GM21367 (cell line): ENCODE measurements at regions not wholly inside any gene's neighbourhood (a gene's known extent, or its start where the extent isn't known, plus 50 kb on each side); places are given as distances from the start of the nearest gene placed in this dataset.

Experiments used
- ATAC-seq: cut with Tn5 transposase; IDR thresholded peaks from one replicate; pipeline ENCODE4 v1.9.1; 2021; ENCODE audit not compliant: unreplicated experiment

DNA sequence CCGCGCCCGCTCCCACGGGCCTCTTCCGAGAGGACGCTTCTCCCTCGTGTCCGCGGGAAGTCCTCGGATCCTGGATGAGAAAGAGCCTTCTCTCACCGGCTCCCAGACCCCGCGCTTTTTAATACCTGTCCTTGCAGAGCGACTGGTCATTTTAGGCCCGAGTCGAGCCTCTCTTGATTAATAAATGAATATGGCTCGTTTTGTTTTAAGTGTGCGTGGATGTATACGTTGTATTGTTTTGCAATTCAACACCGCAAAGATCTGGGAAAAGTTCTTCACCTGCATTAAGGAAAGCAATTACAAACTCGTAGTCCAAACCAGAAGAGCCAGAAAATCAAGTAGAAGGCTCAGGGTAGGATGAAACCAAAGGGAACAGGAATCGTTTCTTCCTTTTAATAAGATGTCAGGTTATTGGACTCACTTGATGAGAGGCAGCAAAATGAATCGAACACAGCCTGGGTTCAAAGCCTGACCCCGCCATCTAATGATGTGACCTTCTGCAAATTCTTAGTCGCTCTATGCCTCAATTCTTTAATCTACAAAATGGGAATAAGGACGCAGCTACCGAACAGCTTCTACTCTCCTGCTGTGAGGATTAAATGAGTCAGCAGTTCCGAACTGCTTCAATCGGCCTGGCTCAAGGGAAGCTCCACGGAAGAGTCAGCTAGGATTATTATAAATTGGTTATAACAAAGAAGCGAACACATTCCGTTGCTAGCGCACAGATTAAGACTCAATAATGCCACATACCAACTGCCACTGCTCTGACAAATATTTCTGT, 277.8 kb upstream of the NEBL start:
- ATAC-seq: no peak

DNA sequence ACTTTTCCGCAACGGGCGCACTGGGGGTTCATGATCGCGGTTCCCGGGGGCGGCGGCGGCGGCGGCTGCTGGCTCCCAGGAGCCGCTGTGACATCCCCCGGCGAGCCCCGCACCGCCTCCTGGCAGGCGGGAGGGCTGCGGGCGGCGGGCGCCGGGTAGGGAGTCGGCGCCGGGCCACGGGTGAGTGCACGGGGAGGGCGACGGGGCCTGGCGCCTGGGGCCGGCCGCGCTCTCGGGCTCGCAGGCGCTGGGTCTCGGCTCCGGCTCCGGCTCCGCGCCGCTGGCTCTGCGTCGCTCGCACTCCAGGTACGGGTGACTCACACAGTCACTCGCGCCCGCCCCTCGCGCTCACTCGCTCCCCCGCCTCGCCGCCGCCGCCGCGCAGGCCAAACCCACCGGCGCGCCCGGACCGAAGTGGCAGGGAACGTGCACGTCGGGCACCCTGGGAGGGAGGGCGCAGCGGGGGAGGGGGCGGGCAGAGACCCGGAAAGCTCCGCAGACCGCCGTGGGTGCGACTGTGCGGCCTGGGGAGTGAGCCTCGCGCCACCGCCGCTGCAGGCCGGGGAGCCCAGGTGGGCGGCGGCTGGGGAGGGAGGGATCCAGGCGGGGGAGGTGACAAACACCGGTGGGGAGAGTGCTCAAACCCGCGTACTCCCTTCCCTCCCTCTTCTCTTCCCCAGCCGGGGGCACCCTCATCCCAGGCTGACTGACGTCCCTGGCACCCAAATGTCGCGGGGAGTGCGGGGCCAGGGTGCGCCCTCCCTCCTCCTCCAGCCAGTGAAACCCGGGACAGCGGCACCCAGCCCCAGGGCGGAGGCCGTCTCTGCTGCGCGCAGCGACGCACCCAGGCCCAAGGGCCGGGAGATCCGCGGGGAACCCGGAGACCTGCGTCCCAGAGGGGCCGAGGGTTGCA, 276.9 kb upstream of the NEBL start:
- peak; percentile 53 for ATAC-seq

DNA sequence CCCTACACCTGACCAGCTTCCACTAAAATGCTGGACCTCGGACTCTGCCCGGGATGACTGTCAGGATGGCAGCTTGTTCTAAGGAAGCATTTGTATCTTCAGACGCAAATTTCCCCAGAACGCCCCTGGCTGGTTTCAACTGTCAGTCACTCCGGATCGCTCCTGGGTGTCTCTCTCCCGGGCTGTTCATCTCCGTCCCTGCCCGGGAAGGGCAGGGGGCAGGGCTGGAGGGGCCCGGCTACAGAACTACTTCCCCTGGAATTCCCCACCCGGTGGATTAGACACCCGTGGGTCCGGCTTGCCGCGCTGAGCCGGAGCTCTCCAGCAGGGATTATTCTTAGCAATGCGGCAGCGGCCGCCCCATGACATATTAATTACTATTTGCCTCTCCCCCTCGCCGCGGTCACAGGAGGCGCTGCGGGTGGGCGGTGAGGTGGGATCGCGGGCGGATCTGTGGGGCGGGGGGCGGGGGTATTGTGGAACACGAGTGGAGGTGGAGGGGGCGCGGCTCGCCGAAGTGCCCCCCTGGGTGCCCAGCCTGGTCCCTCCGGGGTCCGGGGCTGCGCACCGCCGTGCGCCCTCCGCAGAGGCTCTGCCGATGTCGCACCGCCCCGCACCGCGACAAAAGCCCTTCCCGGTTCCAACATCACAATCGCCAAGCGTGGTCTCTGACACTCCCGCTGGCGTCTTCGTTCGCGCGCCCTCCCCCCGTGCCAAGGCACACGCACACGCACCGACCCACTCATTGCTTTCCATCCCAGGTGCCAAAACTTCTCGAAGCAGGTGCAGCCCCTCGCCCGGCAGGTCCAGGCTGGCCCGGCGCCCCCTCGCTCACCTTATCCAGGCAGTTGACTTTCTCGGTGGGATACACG, 276.1 kb upstream of the NEBL start:
- no peak for ATAC-seq

DNA sequence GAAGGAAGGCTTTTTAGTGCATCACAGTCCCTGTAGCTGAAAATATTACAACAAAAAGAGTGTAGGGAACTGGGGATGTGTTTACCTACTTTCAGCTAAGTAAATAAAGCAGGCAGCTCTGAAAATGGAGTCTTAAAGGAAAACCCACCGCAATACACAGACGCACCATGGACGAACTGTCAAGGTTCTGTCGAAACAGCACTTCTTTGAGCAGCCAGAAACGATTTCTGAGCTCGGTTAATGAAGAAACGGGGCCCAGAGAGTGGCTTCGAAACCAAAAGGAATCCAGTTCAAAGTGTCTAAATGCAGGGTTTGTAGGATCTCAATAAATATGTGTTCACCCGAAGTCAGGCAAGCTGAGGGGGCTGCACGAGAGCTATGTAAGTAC, 275.4 kb upstream of the NEBL start:
- ATAC-seq: no peak

DNA sequence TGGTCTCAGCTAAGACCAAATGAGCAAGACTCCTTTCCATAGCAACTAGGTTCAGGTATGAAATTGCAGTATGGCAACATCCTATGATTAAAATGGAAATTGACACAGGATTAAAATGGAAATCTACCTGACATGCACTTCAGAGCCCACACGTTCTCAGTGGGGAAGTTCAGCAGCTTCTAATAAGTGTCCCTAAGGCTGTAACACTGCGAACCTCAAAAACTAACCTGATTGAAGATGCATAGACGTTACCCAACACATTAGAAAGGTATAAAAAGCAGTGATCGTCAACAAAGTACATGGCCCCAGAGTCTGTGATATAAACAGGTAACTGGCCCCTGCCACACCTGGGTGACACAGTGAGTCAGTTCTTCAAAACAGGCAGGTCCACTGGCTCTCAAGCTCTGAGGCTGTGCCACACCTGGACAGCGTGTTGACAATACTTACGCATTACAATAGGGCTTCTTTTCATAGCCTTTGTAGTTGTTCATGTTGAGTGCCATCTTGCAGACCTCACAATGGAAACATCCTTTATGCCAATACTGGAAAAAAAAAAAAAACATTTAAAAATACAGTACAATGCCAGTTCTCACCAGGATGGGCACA, 274.9 kb upstream of the NEBL start:
- no peak for ATAC-seq

DNA sequence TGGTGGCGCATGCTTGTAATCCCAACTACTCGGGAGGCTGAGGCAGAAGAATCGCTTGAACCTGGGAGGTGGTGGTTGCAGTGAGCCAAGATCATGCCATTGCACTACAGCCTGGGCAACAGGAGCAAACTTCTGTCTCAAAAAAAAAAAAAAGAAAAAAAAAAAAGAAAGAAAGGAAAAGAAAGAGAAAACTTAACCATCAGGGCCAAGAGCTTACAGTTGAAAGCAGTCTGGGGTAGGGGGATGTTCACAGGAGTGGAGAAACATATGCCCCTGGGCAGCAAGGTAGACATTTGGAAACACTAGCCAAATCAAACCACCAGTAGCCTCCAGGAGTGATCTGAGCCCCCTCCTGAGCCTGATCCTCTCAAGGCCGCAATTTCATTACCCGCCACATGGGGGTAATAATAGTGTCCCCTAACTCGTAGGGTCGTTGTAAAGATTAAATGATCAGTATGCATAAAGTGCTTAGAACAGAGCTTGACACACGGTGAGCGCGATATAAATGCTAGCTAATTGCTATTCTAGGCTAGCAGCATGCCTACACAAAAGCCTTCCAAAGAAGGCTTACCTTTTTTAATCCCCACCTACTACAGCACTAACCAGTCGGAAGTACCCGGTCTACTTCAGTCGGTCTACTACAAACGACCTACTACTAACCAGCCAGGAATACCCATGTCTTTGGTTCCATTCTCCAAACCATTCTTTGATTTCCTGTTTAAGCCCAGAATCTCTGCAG, 274.3 kb upstream of the NEBL start:
- no peak for ATAC-seq

DNA sequence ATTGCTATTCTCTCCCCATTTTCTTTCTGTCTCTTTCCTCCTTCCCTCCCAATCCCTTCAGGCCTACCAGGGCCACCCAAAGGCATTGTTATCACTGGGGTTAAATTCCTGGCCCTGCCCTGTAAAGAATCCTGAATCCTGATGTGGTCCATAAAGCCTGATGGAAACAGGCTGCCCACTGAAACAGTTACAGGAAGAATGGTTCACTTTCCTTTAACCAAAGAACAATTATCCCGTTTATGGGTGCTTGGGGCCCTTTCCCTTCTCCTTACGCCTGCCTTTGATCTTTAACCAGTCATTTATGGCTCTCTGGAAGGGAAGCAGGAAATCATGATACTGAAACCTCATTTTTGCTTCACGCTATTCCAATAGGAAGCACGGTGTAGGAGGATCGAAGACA, 273.1 kb upstream of the NEBL start:
- ATAC-seq: no peak

DNA sequence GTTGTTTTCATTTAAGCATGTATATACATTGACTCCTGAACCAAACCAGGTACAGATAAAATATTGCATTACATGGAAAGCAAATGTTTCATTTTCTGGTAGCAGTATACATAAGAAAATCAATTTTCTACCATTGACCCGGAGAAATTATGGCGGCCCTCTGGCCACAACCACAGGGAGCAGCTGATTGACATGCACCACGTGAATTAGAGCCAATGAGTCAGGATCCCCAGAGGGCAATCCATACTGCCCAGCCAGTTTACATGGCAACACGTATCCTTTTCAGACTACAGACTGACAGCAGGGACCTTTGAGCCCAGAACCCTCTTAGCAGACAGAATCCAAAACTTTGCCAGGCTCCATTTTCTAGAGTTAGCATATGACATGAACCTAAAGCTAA, 272.2 kb upstream of the NEBL start:
- ATAC-seq: no peak

DNA sequence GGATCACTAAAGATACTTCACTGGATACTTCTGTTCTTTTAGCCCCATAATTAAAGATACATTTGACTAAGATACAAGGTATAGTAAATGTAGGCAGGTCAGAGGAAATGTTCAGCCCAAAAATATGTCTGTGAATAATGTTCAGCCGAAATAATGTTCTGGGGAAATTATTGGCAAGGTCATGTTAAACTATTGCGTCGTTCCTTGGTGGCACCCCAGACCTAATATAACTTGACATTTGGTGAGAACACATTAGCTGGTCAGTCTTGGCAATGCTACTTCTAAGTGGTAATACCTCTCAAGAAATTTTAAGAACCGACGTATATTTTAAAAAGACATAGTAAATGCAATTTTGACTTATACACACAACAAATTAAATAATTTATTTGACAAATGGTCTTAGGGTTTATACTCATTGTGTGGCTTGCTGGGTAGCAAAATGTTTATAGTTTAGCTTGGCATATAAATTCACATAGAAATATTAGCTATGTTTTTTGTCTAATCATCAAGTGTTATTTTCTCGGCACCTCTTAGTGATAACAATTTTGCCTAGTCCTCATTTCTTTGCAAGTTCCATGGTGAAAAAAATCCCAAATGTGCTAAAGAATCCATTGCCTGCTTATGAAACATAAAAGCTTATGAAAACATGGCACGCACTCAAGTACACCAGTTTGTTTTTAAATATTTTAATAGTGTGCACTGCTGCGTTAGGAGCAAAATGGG, 270.3 kb upstream of the NEBL start:
- ATAC-seq: no peak

DNA sequence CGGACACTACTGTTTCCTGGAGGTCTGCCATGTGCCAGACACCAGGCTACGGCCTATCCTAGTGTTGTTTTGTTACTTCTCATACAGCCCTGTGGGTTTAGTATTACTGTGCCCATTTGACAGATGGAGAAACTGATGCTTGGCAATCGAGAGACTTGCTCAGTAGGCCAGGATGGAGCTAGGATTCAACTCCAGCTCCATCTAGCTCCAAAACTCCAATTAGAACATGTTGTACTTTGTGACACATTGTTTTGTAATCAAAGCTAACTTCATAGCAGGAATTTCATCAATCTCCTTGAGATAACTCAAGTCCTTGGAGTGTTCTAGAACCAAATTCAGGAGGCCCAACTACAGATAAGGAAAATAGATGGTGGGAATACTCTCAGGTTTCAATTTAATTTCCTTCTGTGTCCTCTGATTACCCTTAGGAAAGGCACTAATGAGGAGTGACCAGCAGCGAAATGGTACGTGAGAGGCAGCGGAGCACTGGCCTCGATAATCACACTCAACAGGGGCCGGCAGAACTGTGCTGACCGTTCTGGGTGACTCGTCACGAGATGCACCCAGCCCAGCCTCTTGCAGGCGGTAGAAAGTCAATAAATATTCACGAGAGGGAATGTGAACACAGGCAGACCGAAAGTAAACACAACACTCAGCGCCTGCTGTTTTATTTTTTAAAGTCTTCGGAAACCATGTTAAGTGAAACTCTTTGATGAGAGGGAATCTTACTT, 269.6 kb upstream of the NEBL start:
- ATAC-seq: no peak

DNA sequence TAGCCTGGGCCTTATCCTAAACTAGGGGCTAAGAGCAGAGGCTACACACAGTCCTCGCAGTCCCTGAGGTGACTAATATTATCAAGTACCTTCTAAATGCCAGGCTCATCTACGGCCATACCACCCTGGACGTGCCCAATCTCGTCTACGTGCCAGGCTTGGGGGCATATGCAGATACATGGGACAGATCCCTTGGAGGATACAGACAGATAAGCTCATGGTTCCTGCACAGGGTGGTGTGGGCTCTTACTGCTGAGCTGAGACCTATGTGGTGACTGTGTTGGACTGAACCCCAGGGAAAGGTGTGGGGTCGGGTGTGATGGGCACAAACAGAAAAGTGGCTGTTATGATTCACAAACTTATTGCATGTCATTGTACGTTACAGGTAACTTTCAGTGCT, 268.4 kb upstream of the NEBL start:
- no peak for ATAC-seq

DNA sequence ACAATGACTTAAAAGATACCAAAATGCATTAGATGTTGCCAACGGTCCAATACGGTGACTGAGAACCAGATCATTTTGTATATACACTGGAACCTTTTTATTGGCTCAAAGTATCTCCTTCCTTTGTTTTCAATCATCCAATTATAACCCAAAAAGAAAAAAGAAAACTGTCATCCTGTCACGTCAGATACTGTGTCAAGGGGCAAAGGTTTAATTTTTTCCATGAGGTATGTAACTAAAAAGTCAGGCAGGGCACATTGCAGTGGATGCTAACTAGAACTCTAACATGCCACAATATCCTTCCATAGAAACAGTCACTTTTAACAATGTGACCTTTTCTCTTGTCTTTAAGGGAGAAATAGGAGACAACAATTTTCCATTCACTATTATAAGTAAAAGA, 267.6 kb upstream of the NEBL start:
- ATAC-seq: no peak

DNA sequence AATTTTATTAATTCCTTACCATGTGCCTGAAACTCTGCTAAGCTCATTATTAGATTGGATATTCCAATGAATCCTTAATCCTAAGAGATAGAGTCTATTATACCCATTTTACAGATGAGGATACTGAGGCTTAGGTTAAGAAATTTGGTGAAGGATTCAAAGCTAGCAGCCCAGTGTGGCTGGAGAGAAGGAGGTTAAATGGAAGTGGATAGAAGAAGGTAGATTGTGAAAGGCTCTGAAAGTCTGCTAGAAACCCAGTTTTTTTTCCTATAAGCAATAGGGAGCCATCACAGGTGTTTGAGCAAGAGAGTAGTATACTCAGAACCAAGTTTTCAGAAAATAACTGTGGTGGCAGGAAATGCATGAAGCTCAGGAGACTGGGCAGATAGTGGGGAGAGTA, 265.8 kb upstream of the NEBL start:
- ATAC-seq: no peak

DNA sequence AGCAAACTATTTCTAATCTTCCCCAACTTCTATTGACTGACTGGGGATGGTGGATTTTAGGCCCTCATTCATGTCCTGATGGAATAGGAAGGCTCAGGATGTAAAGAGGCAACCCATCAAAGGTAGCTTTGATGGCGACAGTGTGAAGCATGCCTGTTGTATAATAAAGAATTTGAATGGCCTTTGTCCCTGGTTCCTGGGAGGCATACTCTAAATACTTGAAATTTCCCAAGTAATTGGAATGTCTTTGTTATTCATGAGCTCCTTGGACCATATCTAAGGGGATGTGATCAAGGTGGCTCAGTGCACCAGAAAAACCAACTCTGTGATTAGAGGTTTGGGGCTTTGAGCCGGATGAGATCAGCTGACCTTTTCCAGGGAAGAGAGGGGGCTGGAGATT, 264.5 kb upstream of the NEBL start:
- no peak for ATAC-seq

DNA sequence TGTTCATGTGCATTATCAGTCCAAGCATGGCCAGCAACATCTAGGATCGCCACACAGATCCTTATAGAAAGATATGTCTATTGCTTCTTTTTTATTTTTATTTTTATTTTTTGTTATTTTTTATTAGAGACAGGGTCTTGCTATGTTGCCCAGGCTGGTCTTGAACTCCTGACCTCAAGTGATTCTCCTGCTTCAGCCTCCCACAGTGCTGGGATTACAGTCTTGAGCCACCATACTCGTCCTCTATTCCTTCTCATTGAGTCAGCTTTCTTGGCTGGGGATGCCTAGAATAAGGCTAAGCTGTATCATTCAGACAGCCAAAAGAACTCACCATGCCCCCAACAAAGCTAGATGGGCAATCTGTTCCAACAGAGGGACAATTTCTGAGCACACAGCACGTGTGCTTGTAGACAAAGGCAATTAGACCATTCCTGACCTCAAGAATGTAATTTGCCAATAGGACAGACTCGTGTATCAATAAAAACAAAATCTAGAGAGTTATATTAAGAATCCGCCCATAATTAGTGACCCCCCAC, 264.0 kb upstream of the NEBL start:
- ATAC-seq: no peak

DNA sequence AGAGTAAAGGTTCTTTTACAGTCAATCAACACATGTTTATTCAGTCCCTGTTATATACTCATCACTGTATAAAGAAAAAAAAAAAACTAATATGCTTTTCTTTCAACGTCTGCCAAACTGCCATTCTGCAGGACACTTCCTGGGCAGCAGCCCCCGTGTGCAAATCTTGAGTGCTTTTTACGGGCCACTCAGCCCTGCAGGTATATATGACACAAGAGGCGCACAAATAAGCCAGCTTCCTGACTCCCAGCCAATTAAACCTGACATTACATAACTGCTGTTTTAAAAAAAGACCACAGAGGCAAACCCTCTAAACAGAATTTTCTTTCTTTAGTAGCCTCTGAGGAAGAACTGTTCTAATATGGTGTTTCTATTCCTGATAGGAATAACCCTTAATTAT, 263.0 kb upstream of the NEBL start:
- ATAC-seq: no peak

DNA sequence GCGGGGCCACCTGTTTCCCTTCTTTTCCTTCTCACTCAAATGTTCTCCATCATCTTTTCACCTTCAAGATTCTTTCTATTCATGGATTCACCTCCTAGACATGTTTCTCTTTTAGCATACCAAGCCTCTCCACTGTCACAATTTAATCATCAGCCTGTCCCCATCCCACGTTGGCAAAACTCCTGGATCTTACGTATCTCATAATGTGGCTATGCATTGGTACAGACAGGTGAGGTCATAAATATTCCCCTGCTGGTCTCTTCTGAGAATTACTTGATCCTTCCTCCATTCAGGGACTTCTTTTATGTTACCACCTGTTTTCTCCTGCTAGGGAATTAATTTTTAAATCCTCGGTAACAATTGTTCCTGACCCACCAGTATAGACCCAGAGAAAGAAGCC, 262.6 kb upstream of the NEBL start:
- no peak for ATAC-seq

DNA sequence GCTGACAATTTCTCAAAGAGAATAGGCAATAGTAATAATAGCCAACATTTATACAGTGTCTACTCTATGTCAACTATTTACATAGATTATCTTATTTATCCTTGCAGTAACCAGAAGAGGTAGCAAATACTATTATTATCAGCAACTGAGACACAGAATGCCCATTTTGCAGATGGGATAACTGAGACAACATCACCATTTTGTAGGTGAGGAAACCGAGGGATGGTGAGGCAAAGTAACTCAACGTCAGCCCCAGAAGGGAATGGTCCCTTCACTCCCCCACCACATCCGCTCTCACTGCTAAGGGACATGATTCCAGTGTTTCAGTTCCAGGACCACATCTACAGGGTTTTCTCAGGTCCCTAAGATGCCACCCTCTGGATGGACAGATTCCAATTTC, 261.2 kb upstream of the NEBL start:
- ATAC-seq: no peak

DNA sequence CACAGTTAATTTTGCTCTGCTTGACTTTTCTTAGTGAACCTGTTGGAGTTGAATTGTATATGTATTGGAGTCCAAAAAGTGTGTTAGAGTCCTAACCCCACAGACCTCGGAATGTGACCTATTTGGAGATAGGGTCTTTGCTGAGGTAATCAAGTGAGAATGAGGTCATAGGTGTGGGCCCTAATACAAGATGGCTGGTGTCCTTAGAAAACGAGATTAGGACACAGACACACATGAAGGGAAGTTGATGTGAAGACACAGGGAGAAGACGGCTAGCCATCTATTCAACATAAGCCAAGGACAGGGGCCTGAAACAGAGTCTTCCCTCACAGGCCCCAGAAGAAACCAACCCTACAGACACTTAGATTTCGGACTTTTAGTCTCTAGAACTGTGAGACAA, 260.6 kb upstream of the NEBL start:
- ATAC-seq: no peak
